ENCODE measurements at regions not wholly inside any gene's neighbourhood (a gene's known extent, or its start where the extent isn't known, plus 50 kb on each side); places are given as distances from the start of the nearest gene placed in this dataset.

DNA sequence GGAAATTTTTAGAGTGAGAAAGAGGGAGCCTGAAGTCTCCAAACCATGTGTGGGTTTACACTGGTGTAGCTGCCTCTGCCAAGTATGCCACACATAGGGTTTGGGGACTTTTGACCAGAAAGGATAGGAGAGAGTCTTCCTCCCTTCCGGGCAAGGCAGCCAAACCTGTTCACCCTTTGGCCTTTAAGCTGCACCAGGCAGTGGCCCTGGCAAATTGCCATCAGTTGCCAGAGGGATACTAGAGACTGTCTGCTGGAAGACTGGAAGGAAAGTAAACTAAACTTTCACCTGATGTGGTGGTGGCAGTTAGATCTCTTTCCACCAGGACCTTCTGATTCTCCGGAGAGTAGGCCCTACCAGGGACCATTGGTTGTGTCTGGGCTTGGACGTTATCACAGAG, 1263.2 kb downstream of the FAM181B start:
- H3K4me1 ChIP-seq (ENCODE audit: control insufficient read depth, insufficient read depth, low read length) = no peaks in the 10 kb centered on the region
- no peaks in the 10 kb centered on the region for H3K27me3 ChIP-seq (ENCODE audit: control insufficient read depth, insufficient read depth, low read length)
- H3K4me3 ChIP-seq (ENCODE audit: low read length) = no peak overlapping the region
- H3K9ac ChIP-seq (ENCODE audit: low read length) = no peak overlapping the region
- no peaks in the 10 kb centered on the region for H3K36me3 ChIP-seq (ENCODE audit: control insufficient read depth, insufficient read depth, low read length)
- no peaks in the 10 kb centered on the region for H3K9me3 ChIP-seq (ENCODE audit: control insufficient read depth, low read length)

DNA sequence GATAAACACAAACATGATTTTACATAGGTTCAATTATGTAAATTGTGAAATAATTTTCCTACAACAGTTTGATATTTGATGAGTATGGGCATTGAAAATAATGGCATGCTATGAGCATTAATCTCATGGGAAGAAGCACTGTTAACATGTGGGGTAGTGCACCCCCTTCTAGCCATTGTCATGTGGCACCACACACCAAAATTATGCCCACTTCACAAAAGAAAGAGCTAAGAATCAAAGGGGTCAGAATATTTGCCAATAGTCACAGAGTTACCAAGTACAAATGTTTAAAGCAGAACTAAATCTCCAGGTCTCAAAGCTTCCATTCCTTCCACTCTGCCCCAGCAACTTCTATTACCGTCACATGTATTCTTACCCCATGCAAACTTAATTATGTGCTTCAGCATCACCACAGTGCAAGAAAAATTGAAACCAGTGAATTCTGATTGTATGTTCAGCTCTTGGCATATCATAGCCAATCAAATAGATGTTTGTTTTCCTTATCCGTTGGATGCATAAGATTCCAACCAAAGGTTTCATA, 1273.8 kb downstream of the FAM181B start:
- Histone ChIP-seq H3K4me3 (ENCODE audit: low read length) (no peak overlapping the region), H3K9me3 (ENCODE audit: control insufficient read depth, low read length) (no peaks in the 10 kb centered on the region), H3K9ac (ENCODE audit: low read length) (no peak overlapping the region), H3K4me1 (ENCODE audit: control insufficient read depth, insufficient read depth, low read length) (no peaks in the 10 kb centered on the region), H3K27me3 (ENCODE audit: control insufficient read depth, insufficient read depth, low read length) (no peaks in the 10 kb centered on the region), H3K36me3 (ENCODE audit: control insufficient read depth, insufficient read depth, low read length) (no peaks in the 10 kb centered on the region)

DNA sequence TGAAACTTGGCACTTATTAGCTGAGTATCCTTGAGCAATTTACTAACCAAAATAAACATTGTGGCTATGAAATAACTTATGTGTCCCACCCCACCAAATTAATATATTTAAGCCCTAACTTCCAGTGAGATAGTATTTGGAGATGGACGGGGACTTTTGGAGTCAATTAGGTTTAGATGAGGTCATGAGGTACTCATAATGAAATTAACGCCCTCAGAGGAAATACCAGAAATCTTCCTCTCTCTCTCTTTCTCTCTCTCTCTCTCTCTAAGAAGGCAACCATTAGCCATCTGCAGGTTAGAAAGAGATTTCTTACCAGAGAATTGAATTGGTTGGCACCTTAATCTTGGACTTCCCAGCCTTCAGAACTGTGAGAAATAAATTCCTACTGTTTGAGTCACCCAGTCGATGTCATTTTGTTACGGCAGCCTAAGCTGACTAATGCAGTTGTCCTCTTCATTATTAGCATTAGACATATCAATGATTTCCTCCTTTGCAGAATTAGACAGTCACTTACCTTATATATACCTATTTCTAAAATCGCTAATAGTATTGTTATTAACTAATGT, 1284.0 kb downstream of the FAM181B start:
- no peaks in the 10 kb centered on the region for H3K36me3 ChIP-seq (ENCODE audit: control insufficient read depth, insufficient read depth, low read length)
- no peak overlapping the region for H3K9ac ChIP-seq (ENCODE audit: low read length)
- no peaks in the 10 kb centered on the region for H3K27me3 ChIP-seq (ENCODE audit: control insufficient read depth, insufficient read depth, low read length)
- no peaks in the 10 kb centered on the region for H3K4me1 ChIP-seq (ENCODE audit: control insufficient read depth, insufficient read depth, low read length)
- no peak overlapping the region for H3K4me3 ChIP-seq (ENCODE audit: low read length)
- no peaks in the 10 kb centered on the region for H3K9me3 ChIP-seq (ENCODE audit: control insufficient read depth, low read length)

DNA sequence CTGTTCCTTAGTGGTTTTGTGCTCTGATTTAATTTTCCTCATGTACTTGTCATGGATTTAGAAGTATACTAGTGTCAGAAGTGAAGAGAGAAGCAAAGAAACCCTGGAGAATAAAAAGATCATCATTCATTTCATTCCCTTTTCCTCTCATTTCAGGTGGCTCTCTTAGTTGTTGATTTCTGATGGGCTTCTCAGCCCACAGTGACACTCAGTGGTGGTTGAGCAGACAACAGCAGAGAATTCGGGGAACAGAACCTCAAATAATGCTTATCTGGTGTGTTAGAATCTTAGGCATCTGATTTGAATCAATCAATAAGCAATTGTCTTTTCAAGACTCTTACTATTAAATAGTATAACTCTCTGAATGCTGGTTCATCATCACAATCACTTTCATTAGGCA, 1289.4 kb downstream of the FAM181B start:
- Histone ChIP-seq H3K27me3 (ENCODE audit: control insufficient read depth, insufficient read depth, low read length) (no peaks in the 10 kb centered on the region), H3K9me3 (ENCODE audit: control insufficient read depth, low read length) (no peaks in the 10 kb centered on the region), H3K36me3 (ENCODE audit: control insufficient read depth, insufficient read depth, low read length) (no peaks in the 10 kb centered on the region), H3K4me3 (ENCODE audit: low read length) (no peak overlapping the region), H3K4me1 (ENCODE audit: control insufficient read depth, insufficient read depth, low read length) (no peaks in the 10 kb centered on the region), H3K9ac (ENCODE audit: low read length) (no peak overlapping the region)

DNA sequence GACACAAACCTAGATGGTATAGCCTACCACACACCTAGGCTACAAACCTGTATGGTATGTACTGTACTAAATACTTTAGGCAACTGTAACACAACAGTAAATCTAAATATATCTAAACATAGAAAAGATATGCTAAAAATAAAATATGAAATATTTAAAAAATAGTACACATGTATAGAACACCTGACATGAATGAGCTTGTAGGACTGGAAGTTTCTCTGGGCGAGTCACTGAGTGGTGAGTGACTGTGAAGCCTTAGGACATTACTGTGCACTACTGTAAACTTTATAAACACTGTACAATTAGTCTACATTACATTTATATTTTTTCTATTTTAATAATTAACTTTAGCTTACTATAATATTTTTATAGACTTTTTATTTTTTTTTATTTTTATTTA, 1301.3 kb downstream of the FAM181B start:
- Histone ChIP-seq H3K4me3 (ENCODE audit: low read length) (no peak overlapping the region), H3K36me3 (ENCODE audit: control insufficient read depth, insufficient read depth, low read length) (no peaks in the 10 kb centered on the region), H3K9ac (ENCODE audit: low read length) (no peak overlapping the region), H3K9me3 (ENCODE audit: control insufficient read depth, low read length) (no peaks in the 10 kb centered on the region), H3K27me3 (ENCODE audit: control insufficient read depth, insufficient read depth, low read length) (no peaks in the 10 kb centered on the region), H3K4me1 (ENCODE audit: control insufficient read depth, insufficient read depth, low read length) (no peaks in the 10 kb centered on the region)

DNA sequence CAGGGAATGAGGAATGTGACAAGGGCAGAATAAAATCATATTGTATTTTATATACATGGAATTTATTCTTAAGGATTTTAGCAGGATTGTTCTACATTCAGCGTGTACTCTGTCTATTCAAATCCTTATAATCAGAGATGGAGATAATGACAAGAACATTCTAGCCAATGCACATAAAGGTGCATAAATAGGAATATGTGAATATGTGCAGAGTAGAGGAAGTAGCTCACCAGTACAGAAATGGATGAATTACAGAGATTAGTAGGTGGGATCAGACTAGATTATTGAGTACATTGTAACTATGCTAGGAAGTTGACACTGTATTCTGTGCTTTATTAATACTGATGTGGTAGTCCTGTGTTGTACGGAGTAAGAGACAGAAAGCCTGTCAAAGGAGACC, 1308.8 kb downstream of the FAM181B start:
- Histone ChIP-seq H3K36me3 (ENCODE audit: control insufficient read depth, insufficient read depth, low read length) (no peaks in the 10 kb centered on the region), H3K9ac (ENCODE audit: low read length) (no peak overlapping the region), H3K4me1 (ENCODE audit: control insufficient read depth, insufficient read depth, low read length) (no peaks in the 10 kb centered on the region), H3K9me3 (ENCODE audit: control insufficient read depth, low read length) (no peaks in the 10 kb centered on the region), H3K27me3 (ENCODE audit: control insufficient read depth, insufficient read depth, low read length) (no peaks in the 10 kb centered on the region), H3K4me3 (ENCODE audit: low read length) (no peak overlapping the region)

DNA sequence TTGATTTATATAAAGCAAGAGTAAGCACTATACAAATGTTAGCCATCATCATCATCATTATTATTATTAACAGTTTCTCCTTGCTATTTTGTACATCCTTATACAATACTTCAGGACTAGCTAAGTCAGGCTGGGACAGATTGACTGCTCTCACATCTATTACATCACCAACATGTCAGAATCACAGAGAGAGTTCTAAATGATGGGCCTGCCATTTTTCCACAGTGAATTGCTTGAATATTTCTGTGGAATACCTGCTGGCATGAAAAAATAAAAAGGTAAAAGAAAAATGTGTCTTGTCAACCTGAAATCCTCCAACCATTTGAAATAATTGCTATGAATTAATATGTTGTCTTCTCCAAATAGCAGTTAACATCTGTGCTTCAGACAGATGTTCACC, 1311.3 kb downstream of the FAM181B start:
- Histone ChIP-seq H3K27me3 (ENCODE audit: control insufficient read depth, insufficient read depth, low read length) (no peaks in the 10 kb centered on the region), H3K36me3 (ENCODE audit: control insufficient read depth, insufficient read depth, low read length) (no peaks in the 10 kb centered on the region), H3K9me3 (ENCODE audit: control insufficient read depth, low read length) (no peaks in the 10 kb centered on the region), H3K4me3 (ENCODE audit: low read length) (no peak overlapping the region), H3K4me1 (ENCODE audit: control insufficient read depth, insufficient read depth, low read length) (no peaks in the 10 kb centered on the region), H3K9ac (ENCODE audit: low read length) (no peak overlapping the region)

DNA sequence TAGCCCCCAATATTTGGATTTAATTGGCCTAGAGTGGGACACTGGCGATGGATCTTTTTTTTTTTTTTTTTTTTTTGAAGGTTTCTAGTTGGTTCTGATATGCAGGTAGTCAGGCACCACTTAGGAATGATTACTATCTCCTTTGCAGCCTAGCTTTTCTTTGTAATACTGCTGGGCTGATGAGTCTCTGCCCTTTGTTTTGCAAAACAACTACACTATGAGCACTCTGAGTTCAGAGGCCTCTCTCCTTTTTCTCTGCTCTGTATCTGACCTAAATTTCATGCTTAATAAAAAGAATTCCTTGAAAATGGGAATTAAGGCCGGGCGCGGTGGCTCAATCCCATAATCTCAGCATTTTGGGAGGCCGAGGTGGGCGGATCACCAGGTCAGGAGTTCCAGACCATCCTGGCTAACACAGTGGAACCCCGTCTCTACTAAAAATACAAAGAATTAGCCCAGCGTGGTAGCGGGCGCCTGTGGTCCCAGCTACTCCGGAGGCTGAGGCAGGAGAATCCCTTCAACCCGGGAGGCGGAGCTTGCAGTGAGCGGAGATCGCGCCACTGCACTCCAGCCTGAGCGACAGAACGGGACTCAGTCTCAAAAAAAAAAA, 1312.3 kb downstream of the FAM181B start:
- Histone ChIP-seq H3K4me1 (ENCODE audit: control insufficient read depth, insufficient read depth, low read length) (no peaks in the 10 kb centered on the region), H3K9ac (ENCODE audit: low read length) (no peak overlapping the region), H3K9me3 (ENCODE audit: control insufficient read depth, low read length) (no peaks in the 10 kb centered on the region), H3K27me3 (ENCODE audit: control insufficient read depth, insufficient read depth, low read length) (no peaks in the 10 kb centered on the region), H3K4me3 (ENCODE audit: low read length) (no peak overlapping the region), H3K36me3 (ENCODE audit: control insufficient read depth, insufficient read depth, low read length) (no peaks in the 10 kb centered on the region)

DNA sequence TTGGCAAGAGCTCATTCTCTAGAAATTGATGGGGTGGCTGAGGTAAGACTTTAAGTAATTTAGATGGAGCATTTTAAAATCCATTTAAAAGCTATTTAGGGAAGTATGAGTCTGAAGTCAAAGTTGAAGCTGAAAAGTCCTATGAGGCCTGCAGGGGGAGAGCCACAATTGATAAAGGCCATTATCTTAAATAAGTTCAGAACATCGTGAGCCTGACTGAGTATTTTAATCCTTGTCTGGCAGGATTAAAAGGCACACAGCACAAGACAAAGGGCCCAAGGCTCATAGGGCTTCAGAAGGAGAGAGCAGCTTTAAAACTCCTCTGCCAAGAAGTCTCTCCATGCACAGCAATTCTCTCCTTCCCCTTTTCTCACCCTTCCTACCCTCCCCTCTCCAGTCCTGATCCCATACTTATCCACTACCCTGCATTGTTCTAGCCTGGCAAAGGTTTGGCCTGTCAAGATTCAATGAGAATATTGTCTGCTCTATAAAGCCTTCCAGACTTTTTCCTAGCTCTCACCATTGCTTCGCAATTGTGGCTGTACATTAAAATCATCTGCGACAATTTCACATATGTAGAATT, 1312.9 kb downstream of the FAM181B start:
- Histone ChIP-seq H3K36me3 (ENCODE audit: control insufficient read depth, insufficient read depth, low read length) (no peaks in the 10 kb centered on the region), H3K9me3 (ENCODE audit: control insufficient read depth, low read length) (no peaks in the 10 kb centered on the region), H3K9ac (ENCODE audit: low read length) (no peak overlapping the region), H3K4me3 (ENCODE audit: low read length) (no peak overlapping the region), H3K4me1 (ENCODE audit: control insufficient read depth, insufficient read depth, low read length) (no peaks in the 10 kb centered on the region), H3K27me3 (ENCODE audit: control insufficient read depth, insufficient read depth, low read length) (no peaks in the 10 kb centered on the region)

DNA sequence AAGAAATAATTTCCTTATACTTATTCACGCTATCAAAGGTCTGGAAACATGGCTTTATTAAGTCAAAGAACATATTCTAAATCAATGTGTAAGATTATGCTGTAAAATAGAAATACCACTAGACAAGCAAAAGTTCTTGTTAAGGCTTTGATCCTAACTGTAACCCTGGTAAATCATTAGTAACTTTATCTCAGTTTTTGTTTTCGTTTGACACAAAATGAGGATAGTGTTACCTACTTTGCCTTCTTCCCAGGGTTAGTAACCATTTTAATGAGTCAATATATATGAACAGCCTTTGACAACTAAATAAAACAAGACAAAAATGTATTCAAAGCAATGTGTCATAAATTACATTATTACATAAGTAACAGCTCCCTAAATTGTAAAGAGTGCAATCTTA, 1336.3 kb downstream of the FAM181B start:
- Histone ChIP-seq H3K9ac (ENCODE audit: low read length) (no peak overlapping the region), H3K36me3 (ENCODE audit: control insufficient read depth, insufficient read depth, low read length) (no peaks in the 10 kb centered on the region), H3K27me3 (ENCODE audit: control insufficient read depth, insufficient read depth, low read length) (no peaks in the 10 kb centered on the region), H3K4me3 (ENCODE audit: low read length) (no peak overlapping the region), H3K9me3 (ENCODE audit: control insufficient read depth, low read length) (no peaks in the 10 kb centered on the region), H3K4me1 (ENCODE audit: control insufficient read depth, insufficient read depth, low read length) (no peaks in the 10 kb centered on the region)

DNA sequence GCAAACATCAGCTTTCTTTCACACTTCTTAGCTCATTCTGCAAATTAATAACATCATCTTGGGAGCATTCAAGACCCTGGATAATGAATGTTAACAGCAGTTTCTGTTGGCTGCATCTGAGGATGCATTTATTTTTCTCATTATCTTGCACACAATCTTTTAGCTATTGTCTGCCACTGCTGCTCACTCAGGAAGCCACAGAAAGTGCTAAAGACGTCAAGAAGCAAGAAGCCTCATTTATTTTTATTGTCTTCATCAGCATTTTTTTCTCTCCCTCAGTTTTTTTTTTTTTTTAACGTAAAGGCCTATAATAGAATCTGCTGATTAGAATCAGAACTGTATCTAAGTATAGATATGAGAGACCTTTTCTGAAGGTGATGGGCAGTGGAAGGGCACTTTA, 1339.4 kb downstream of the FAM181B start:
- Histone ChIP-seq H3K4me3 (ENCODE audit: low read length) (no peak overlapping the region), H3K4me1 (ENCODE audit: control insufficient read depth, insufficient read depth, low read length) (no peaks in the 10 kb centered on the region), H3K27me3 (ENCODE audit: control insufficient read depth, insufficient read depth, low read length) (no peaks in the 10 kb centered on the region), H3K9me3 (ENCODE audit: control insufficient read depth, low read length) (no peaks in the 10 kb centered on the region), H3K9ac (ENCODE audit: low read length) (no peak overlapping the region), H3K36me3 (ENCODE audit: control insufficient read depth, insufficient read depth, low read length) (no peaks in the 10 kb centered on the region)

DNA sequence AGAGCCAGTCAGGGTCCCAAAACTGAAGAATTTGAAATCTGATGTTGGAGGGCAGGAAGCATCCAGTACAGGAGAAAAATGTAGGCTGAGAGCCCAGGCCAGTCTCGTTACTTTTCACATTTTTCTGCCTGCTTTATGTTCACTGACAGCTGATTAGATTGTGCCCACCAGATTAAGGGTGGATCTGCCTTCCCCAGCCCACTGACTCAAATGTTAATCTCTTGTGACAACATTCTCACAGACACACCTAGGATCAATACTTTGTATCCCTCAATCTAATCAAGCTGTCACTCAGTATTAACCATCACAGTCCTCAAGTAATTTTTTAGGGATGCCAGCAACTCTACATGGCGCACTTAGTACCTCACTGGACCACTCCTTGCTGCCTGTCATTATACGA, 1345.3 kb downstream of the FAM181B start:
- no peak overlapping the region for H3K4me3 ChIP-seq (ENCODE audit: low read length)
- H3K4me1 ChIP-seq (ENCODE audit: control insufficient read depth, insufficient read depth, low read length) = no peaks in the 10 kb centered on the region
- H3K9ac ChIP-seq (ENCODE audit: low read length) = no peak overlapping the region
- H3K36me3 ChIP-seq (ENCODE audit: control insufficient read depth, insufficient read depth, low read length) = no peaks in the 10 kb centered on the region
- H3K27me3 ChIP-seq (ENCODE audit: control insufficient read depth, insufficient read depth, low read length) = no peaks in the 10 kb centered on the region
- H3K9me3 ChIP-seq (ENCODE audit: control insufficient read depth, low read length) = no peaks in the 10 kb centered on the region
